DMS53 treated with DMSO at 0.1 percent for 48 hours (cell line): ENCODE measurements at regions not wholly inside any gene's neighbourhood (a gene's known extent, or its start where the extent isn't known, plus 50 kb on each side); places are given as distances from the start of the nearest gene placed in this dataset.
A peak's percentile ranks its signal among the peaks of the same experiment; 100 is the strongest.

Experiments
- DNase-seq: peaks from one replicate; lab custom pipeline; 2025; ENCODE audit not compliant: unreplicated experiment; lab: John Stamatoyannopoulos, UW

DNA sequence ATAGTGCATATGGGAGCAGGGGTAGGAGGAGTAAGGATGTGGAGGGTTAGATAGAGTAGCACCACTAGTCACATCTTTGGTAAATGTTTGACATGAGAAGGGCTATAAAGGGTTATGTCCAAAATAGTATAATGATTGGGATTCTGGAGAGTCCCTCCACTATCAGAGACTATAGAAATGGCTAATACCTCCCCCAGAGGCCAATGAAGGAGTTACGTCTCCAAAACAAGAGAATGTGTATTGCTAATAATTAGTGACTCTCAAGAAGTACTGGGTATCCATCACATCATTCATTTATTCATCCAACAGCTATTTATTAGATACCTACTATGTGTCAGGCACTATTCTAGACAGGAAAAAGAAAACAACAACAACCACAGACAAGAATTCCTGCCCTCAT, 203.7 kb upstream of the UMPS start:
- DNase-seq = no peak

DNA sequence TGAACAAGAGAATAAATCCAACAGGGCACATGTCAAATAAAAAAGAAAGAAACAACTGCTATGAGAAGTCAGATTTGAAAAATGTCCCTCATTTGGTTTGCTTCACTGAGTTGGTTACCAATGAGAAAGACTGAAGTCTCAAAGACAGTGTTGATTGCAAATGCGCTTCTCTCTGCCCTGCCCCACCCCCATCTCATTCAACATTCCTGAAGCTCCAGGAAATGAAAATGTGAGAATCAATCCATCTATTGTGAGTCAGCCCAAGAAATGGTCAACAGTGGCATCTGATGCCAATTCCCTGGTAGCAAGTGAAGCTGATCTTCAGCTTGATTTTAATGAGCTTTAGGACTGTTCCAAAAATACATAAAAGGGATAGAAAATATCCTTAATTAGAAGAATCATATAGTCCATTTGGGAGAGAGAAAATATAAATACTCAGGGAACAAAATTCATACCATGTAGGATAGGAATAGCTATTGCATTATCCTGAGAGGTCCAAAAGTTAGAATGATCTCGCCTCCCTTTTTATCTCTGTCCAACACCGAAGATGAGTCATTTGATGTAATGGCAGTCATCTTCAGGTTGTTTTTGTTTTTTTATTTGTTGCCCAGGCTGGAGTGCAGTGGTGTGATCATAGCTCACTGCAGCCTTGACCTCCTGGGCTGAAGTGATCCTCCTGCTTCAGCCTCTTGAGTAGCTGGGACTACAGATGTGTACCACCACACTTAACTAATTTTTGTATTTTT, 200.3 kb upstream of the UMPS start:
- DNase-seq = peak; percentile 45

DNA sequence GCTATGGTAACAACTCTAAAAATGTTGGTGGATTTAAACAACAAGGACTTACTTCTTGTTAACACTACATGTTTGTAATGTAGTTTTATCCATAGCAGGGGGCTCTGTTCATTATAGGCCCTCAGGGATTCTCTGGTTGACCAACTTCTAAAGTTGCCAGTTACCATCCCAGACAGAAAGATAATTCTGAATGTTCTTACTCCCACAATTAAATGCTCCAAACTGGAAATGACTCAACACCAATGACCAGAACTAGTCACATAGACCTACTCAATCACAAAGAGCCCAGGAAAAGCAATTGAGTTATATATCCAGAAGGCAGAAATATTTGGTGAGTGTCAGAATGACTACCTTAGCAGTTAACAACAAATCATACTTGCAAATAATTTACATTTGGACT, 199.3 kb upstream of the UMPS start:
- no peak for DNase-seq

DNA sequence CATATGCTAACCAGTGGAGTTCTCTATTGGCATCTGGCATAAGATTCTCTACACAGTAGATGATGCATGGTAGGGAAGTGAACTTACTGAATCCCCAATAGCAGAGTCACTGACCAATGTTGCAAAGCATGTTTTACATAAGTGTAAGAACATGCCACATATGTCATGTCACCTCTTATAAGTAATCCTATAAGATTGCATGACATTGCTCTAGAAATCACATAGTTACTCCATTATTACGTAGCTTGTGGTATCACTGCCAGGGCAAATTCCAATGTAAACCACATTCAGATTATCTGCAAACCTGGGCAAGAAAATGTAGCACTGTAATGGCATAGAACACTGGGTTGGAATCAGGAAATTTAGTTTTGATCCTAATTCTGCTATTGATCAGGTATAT, 198.2 kb upstream of the UMPS start:
- DNase-seq = no peak

DNA sequence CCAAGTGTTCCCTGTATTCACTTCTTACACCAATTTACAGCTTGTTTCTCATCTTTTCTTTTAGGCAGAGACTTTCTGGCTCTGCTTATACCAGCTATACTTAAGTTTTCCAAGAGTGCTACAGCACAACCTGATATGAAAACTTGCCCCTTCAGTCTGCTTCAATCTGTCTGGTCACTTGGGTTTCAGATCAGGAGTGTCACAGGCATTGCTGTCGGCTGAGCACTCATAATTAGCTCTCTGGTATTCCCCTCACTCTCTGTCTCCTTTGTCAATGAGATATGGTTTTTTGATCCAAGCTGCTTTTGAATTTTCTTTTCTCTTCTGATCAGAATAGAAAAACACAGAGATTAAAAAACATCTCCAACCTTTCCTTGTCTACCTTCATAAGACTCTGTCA, 194.9 kb upstream of the UMPS start:
- no peak for DNase-seq

DNA sequence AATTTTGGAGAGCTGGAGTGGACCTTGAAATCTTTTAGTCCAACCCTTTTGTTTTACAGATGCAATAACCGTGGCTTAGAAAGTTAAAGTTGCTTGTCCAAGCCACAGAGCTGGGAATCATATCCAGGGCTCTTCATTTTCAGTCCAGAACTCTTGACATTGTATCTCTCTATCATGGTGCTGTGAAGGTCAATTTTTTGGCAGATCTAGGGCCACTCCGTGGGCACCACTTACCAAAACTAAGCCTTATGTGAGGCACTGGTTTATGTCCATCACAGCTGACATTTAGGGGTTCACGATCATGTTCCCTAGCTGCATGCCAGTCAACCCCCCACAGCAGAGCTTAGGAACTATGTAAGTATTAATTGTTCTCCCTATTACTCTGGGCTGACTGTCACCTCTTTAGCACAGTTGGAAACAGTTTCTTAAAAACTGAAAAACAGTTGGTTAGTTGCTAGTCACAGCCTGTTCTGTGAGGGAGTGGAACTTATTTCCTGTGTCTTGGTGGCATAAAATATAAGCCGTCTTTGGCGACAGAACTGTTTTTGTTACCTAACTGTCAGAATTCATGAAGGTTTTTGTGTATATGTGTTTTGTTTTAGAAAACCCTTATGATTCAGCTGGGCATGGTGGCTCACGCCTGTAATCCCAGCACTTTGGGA, 189.6 kb upstream of the UMPS start:
- no peak for DNase-seq

DNA sequence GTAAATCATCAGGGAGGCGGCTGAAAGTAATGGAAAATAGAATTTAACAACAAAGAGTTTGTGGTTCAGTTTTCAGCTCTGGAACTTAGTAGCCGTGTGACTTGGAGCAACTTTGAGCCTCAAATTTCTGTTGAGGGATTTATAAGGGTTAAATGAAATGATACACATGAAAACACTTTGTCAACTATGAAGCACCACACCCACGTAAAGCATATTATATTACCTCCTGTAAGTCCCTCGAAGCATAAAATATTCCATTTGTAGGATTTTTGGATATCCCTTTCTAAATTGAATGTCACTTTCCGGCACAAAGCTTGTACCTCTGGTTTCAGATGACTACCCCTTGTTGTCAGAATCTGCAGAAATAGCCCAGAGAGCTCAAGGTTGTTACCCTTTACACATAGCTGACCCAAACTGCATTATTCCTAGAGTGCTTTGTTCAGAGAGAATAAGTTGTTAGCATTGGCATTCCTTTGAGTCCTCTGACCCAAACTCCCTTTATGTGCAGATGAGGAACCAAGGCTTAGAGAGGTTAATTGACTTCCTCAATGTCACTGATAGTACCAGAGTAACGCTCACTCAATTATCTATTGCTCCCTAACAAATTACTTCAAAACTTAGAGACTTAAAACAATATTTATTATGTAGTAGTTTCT, 187.9 kb upstream of the UMPS start:
- no peak for DNase-seq

DNA sequence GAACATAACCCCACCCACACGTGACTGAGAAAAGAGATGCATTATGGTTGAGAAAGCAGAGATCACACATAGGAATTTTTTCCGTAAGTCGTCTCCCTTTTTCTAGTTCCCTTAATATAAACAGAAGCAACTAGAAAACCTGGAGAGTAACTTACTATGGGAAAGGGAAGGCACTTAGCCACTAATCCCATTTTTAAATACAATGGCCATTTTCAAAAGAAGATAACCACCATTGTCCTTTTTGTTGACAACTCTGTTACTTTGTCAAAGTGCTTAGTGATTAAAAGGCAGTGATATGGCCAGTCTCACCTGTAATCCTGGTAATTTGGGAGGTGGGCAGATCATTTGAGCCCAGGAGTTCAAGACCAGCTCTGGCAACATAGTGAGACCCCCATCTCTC, 184.4 kb upstream of the UMPS start:
- no peak for DNase-seq

DNA sequence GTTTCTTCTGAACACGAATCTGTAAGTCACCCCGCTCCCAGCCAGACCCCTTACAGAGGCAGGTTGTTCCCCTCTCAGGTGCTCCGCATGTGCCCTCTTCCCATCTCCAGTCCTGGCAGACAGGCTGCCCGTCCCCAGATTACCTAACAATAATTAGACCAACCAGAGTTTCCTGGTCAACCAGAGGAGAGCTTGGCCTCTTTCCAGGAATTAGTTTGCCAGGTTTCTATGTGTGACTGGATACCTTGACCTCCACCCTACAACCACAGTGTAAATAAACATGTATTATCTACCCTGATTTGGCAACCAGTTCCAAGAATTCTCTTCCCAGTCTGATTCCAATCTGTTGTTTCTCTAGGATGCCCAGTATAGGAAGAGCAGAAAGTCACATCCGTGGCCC, 178.0 kb upstream of the UMPS start:
- DNase-seq = peak; percentile 75

DNA sequence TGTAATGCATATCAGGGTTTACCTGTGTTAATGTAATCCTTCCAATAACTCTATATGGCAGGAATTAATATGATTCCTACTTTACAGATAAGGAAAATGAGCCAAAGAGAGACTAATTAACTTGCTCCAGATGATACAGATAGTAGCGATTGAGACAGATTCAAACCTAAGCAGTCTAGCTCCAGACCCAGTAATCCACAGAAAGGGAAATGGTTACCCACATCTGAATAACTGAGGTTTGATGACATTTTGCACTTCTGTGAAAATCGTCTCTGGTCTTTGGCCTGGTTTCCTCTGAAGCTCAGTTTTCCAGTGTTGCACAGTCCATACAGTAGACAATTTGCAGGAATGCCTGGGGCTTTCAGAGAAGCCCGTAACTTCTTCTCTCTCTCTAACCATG, 177.1 kb upstream of the UMPS start:
- DNase-seq = no peak

DNA sequence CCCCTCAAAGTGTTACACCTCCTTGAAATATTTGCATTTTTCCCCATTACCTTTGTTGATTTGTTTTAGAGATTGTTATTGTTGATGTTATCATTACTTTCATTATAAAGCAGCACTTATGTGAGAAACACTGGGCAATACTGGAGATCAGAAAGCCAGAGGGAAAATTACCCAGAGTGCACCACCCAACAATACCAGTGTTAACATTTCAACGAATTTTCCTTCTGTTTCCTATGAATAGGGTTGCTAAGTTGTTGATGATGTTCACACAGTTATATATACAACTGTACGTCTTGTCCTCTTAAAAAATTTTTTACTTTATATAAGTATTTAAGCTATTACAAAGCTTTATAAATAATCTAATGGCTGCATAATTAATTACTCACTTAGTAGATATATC, 173.6 kb upstream of the UMPS start:
- DNase-seq = no peak

DNA sequence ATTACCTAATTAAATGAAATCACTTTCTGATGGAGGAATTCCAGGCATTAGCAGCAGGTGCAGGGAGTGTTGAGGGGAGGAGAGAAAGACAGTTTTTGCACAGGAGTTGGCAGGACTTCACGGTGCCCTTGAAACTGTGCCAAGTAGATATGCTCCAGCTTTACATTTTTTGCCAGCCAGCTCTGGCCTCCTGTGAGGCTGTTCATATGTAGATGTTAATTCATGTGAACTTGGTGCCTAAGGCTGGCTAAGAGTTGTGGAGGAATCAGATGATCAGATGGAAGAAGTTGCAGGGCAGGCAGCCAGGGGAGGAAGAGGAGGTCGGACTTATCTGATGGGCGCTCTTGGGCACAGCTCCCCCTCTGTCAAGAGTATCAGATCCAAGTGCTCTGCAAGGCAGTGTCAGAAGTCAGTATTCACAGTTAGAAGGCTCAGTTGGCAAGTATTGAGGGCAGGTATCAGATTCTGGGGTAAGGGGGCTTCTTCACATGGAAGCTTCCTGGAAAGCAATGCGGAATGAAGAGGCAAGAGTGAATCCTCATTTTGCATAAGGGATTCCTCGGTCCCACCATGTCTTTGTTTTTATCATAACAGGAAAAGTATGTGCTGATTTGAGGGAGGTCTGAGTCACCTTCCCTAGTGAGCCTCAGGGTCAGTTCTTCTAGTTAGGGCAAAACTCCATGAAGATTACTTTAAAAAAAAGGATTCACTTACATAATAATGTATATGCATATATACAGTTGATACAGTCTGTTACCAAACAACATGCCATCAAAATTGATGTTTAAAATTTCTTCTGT, 172.6 kb upstream of the UMPS start:
- no peak for DNase-seq

DNA sequence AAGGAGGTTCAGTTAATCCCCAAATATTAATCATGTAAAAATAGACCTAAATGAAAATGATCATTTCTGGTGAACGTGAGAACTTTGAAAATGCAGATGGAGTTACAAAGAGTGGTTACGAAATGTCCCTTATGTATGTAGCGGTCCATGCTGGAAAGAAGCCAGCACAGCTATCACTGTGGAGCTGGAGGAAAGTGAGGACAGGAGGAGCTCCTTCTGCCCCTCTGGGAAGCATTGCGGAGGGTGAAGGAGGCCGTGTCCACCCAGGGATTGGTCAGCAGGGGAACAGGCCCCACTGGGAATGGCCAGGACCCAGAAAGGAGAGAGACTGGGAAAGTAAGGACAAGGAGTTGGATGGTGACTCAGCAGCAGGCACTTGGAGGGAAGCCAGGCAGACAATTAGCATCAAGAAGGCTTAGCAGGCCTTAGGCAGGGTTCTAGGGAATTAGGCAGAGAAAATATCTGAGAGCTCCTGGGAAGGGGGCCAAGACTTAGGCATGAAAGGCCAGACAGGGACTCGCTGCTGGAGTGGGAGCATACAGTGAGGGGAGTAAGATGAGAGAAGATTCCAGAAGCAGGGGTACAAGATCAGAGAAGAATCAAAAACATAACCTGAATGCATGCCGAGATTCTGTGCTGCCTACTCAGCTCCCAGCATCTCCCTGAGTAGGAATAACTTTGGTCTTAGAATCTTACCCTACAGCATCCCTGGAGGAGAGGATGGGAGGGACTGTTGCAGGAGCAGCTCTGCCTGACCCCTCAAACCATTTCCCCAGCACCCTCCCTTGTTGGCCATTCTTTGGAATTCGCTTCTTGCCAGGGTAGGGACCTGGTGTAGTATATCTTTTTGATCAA, 171.0 kb upstream of the UMPS start:
- peak; percentile 7 for DNase-seq

DNA sequence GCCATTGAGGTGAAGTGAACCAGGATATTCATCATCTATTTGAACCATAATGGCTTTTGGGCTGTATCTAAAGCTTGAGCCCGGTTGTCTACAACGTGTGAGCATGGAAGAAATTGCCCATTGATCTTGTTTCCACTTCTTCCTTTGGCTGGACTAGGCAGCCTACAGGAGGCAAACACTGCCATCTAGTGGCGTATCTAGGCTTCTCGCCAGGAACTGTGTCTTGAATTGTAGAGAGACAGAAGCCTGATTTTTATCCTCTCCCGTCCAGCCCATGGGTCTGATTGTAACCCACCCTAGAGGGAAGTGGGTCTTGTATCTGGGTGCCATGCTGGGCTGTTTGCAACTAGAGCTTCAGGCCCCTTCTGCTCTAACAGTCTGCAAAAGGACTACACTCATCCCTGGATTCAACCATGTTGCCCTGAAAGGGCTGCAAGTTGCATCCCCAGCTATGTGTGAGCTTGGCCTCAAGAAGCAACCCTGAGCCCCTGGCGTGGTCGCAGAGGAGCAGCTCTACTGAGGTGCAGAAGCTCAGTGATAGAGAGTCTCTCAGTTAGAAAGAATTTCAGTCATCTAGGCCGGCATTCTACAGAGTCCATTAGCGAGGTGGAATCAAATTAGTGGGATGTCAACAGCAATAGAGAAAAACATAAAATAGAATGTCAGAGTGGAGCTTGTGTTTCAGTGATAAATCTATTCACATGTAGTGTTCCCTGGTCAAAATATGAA, 170.2 kb upstream of the UMPS start:
- DNase-seq = peak; percentile 62

DNA sequence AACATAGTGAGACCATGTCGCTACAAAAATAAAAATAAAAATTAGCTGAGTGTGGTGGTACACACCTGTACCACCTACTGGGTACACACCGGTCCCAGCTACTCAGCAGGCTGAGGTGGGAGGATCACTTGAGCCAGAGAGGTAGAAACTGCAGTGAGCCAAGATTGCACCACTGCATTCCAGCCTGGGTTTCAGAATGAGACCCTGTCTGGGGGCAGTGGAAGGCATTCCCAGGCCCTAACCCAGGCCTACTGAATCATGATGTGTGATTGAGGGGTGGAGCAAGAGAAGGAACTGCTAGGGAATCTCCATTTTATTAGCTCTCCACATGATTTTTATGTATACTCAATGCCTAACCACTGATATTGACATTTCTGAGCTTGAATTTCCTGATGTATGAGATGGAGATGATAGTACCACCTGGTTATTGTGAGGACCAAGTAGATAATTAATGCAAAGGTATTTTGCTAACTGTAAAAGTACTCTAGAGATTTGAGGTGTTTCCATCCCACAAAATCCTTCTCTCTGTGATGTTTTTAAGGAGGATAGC, 169.5 kb upstream of the UMPS start:
- DNase-seq = no peak

DNA sequence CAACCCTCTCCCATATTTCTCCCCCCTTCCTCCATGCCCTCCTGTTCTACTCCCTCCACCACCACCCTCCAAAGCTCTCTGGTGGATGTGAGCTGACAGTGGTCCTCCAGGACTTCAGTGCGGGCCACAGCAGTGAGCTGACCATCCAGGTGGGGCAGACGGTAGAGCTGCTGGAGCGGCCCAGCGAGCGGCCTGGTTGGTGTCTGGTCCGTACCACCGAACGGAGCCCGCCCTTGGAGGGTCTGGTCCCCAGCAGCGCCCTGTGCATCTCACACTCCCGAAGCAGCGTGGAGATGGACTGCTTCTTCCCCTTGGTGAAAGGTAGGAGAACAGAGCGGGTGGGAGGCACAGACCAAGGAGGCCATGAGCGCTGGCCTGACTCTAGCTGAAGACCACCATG, 167.5 kb upstream of the UMPS start:
- no peak for DNase-seq

DNA sequence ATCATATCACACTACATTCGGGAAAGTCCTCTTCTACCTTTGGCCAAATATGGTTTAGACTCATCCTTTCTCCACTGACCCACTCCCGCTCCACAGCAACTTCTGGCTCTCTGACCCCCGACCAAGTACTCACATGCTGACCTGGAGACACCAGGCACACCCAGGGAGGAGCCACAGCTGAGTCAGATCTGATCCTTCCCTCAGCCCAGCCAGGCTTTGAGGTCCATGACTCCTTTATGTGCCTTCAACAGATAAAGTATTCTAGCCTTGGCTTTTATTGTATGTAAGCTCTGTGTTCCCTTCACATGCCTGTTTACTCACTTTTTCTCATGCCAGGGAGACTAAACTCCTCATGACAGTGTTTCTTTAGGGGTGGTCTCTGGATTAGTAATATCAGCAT, 166.9 kb upstream of the UMPS start:
- no peak for DNase-seq

DNA sequence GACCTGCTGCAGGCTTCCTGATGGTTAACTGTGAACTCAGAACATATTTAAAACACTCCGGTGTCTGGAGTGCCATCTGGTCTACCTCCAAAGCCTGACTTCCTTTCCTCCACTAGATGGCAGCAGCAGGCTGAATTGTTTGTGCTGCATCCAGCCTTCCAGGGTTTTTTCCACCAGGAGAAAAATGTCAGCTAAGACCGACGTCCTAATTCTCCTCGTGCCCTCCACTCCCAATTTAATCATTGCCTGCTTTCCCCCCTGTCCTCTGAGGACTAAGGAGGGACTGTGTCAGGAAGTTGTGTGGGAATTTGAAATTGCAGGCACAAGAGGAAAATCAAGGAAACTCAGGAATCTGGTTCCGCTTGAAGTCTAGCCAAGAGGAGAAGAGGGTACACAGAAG, 165.2 kb upstream of the UMPS start:
- peak; percentile 27 for DNase-seq

DNA sequence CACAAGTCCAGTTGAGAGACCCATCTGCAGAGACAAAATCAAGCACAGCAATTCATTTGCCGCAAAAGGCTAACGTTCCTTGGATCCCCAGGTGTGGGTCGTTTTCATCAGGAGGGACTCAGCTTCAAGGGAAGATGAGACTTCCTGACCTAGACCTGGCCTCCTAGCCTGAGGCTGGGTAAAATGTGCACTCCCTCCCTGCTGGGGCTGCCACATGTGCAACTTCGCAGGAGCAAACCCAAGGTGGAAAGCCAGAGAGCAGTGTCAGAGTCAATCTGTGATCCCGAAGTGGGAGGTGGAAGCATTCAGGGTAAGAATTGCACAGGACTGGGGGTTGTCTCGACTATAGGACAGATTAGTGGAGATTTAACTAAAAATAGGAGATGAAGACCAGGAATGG, 164.7 kb upstream of the UMPS start:
- DNase-seq = no peak

DNA sequence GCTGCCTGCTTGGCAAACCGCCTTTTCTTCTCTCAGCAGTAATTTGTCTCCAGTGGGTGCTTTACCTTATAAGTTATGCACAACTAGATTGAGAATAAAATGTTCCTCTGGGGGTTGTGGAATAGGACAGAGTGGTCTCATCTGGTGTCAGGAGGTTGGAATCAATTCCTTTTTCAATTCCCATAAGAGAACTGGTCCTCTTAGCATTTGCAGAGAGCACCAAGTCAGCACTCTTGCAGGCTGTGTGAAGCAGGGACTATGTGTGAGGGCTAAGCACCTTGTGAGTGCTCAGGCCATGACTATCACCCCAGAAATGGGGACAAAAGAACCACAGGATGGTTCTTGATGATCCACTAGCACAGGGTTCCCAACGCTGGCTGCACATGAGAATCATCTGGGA, 163.6 kb upstream of the UMPS start:
- no peak for DNase-seq
